ENCODE measurements at regions not wholly inside any gene's neighbourhood (a gene's known extent, or its start where the extent isn't known, plus 50 kb on each side); places are given as distances from the start of the nearest gene placed in this dataset.
"Not testable (repeated sequence)": the region's sequence is repeated elsewhere in the genome, so short reads cannot be mapped to it uniquely, and the experiment has no call there.

- in situ Hi-C loops (cut with HindIII; ENCODE audit: low sequenced_read_pairs): no loop called here
Observed at GRCh38 chr5:16392718-16393117, 72.9 kb downstream of the ZNF622 start.

- in situ Hi-C loops (cut with HindIII; ENCODE audit: low sequenced_read_pairs): no loop called here
Observed at GRCh38 chr5:16391858-16392649, 73.5 kb downstream of the ZNF622 start.

- in situ Hi-C loops (cut with HindIII; ENCODE audit: low sequenced_read_pairs): no loop called here
Observed at GRCh38 chr5:16390825-16391224, 74.8 kb downstream of the ZNF622 start.

- in situ Hi-C loops (cut with HindIII; ENCODE audit: low sequenced_read_pairs): loop anchor here (10.0 kb wide), 1 partner anchor 1089 kb away; no protein-coding TSS in a partner anchor
Observed at GRCh38 chr5:16385516-16386090, 80.0 kb downstream of the ZNF622 start.

GRCh38 chr5:16384804-16385203 lies 80.8 kb downstream of the ZNF622 start:
- in situ Hi-C loops (cut with HindIII; ENCODE audit: low sequenced_read_pairs): loop anchor here (10.0 kb wide), 1 partner anchor 1090 kb away; no protein-coding TSS in a partner anchor

GRCh38 chr5:16384222-16384621 lies 81.4 kb downstream of the ZNF622 start:
- in situ Hi-C loops (cut with HindIII; ENCODE audit: low sequenced_read_pairs): loop anchor here (10.0 kb wide), 1 partner anchor 1091 kb away; no protein-coding TSS in a partner anchor

- in situ Hi-C loops (cut with HindIII; ENCODE audit: low sequenced_read_pairs): loop anchor here (10.0 kb wide), 1 partner anchor 1091 kb away; no protein-coding TSS in a partner anchor
Observed at GRCh38 chr5:16383544-16384052, 82.0 kb downstream of the ZNF622 start.

- in situ Hi-C loops (cut with HindIII; ENCODE audit: low sequenced_read_pairs): loop anchor here (10.0 kb wide), 1 partner anchor 1093 kb away; no protein-coding TSS in a partner anchor
Observed at GRCh38 chr5:16382047-16382446, 83.6 kb downstream of the ZNF622 start.

GRCh38 chr5:16378762-16379161 lies 86.8 kb downstream of the ZNF622 start:
- in situ Hi-C loops (cut with HindIII; ENCODE audit: low sequenced_read_pairs): no loop called here

GRCh38 chr5:16372493-16372892 lies 93.1 kb downstream of the ZNF622 start:
- in situ Hi-C loops (cut with HindIII; ENCODE audit: low sequenced_read_pairs): no loop called here

GRCh38 chr5:16366491-16366890 lies 99.1 kb downstream of the ZNF622 start:
- in situ Hi-C loops (cut with HindIII; ENCODE audit: low sequenced_read_pairs): no loop called here

GRCh38 chr5:16364910-16365309 lies 100.7 kb downstream of the ZNF622 start:
- in situ Hi-C loops (cut with HindIII; ENCODE audit: low sequenced_read_pairs): no loop called here

GRCh38 chr5:16353439-16353838 lies 112.2 kb downstream of the ZNF622 start:
- in situ Hi-C loops (cut with HindIII; ENCODE audit: low sequenced_read_pairs): not testable (repeated sequence)

GRCh38 chr5:16350816-16351215 lies 114.8 kb downstream of the ZNF622 start:
- in situ Hi-C loops (cut with HindIII; ENCODE audit: low sequenced_read_pairs): no loop called here

GRCh38 chr5:16346380-16346779 lies 119.2 kb downstream of the ZNF622 start:
- in situ Hi-C loops (cut with HindIII; ENCODE audit: low sequenced_read_pairs): no loop called here

GRCh38 chr5:16345454-16345853 lies 120.1 kb downstream of the ZNF622 start:
- in situ Hi-C loops (cut with HindIII; ENCODE audit: low sequenced_read_pairs): no loop called here

- in situ Hi-C loops (cut with HindIII; ENCODE audit: low sequenced_read_pairs): no loop called here
Observed at GRCh38 chr5:16326137-16326536, 139.5 kb downstream of the ZNF622 start.

GRCh38 chr5:16321284-16321683 lies 141.7 kb upstream of the MARCHF11 start:
- in situ Hi-C loops (cut with HindIII; ENCODE audit: low sequenced_read_pairs): no loop called here

GRCh38 chr5:16315501-16315900 lies 135.9 kb upstream of the MARCHF11 start:
- in situ Hi-C loops (cut with HindIII; ENCODE audit: low sequenced_read_pairs): no loop called here

- in situ Hi-C loops (cut with HindIII; ENCODE audit: low sequenced_read_pairs): no loop called here
Observed at GRCh38 chr5:16313761-16314160, 134.2 kb upstream of the MARCHF11 start.

GRCh38 chr5:16312785-16313184 lies 133.2 kb upstream of the MARCHF11 start:
- in situ Hi-C loops (cut with HindIII; ENCODE audit: low sequenced_read_pairs): no loop called here

- in situ Hi-C loops (cut with HindIII; ENCODE audit: low sequenced_read_pairs): no loop called here
Observed at GRCh38 chr5:16311666-16312065, 132.1 kb upstream of the MARCHF11 start.
